Adrenal gland (tissue), 5 donors: ENCODE measurements at regions not wholly inside any gene's neighbourhood (a gene's known extent, or its start where the extent isn't known, plus 50 kb on each side); places are given as distances from the start of the nearest gene placed in this dataset.
"Not testable (repeated sequence)": the region's sequence is repeated elsewhere in the genome, so short reads cannot be mapped to it uniquely, and the experiment has no call there.

Experiments used
- POLR2A ChIP-seq, 2 donors: fragments of 450-650 bp; IDR thresholded peaks; one replicate each; pipeline ENCODE4 v1.6.1; 2017; ENCODE audit warnings: antibody characterized with exemption in 2 of 2, mild to moderate bottlenecking in 2 of 2, moderate library complexity in 1 of 2
- TF ChIP-seq, protein P1 (sequence below), 6 experiments: fragments of 450-650 bp in 4 of 6; fragments of 200-600 bp in 2 of 6; sonication (generic) in 1 of 6; IDR thresholded peaks; 1 replicate in 5 of 6; 2 replicates in 1 of 6; pipeline versions ENCODE4 v1.5.1 to v1.8.0; 2016 to 2021; ENCODE audit warnings: antibody characterized with exemption in 6 of 6, mild to moderate bottlenecking in 2 of 6, moderate library complexity in 1 of 6
- donor health status: DM: no; HTN: no; CAD: no.

DNA sequence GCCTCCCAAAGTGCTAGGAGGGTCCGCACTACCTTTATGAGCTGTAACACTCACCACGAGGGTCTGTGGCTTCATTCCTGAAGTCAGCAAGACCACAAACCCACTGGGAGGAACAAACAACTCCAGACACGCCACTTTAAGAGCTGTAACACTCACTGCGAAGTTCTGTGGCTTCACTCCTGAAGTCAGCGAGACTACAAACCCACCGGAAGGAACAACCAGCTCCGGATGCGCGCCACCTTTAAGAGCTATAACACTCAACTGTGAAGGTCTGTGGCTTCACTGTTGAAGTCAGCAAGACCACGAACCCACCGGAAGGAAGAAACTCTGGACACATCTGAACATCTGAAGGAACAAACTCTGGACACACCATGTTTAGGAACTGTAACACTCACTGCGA, 152.1 kb upstream of the IL15 start:
- TF ChIP-seq, protein P1, sequence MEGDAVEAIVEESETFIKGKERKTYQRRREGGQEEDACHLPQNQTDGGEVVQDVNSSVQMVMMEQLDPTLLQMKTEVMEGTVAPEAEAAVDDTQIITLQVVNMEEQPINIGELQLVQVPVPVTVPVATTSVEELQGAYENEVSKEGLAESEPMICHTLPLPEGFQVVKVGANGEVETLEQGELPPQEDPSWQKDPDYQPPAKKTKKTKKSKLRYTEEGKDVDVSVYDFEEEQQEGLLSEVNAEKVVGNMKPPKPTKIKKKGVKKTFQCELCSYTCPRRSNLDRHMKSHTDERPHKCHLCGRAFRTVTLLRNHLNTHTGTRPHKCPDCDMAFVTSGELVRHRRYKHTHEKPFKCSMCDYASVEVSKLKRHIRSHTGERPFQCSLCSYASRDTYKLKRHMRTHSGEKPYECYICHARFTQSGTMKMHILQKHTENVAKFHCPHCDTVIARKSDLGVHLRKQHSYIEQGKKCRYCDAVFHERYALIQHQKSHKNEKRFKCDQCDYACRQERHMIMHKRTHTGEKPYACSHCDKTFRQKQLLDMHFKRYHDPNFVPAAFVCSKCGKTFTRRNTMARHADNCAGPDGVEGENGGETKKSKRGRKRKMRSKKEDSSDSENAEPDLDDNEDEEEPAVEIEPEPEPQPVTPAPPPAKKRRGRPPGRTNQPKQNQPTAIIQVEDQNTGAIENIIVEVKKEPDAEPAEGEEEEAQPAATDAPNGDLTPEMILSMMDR (IDR thresholded peaks at IDR 0.05), result not testable (repeated sequence)
- TF ChIP-seq POLR2A (IDR thresholded peaks at IDR 0.05), result not testable (repeated sequence)
